PC-9 (cell line): ENCODE measurements at regions not wholly inside any gene's neighbourhood (a gene's known extent, or its start where the extent isn't known, plus 50 kb on each side); places are given as distances from the start of the nearest gene placed in this dataset.

Source experiments
- EZH2 ChIP-seq: fragments of 200-600 bp; sonication (generic); IDR thresholded peaks from 2 replicates; pipeline ENCODE4 v1.8.0; 2017; ENCODE audit warnings: antibody characterized with exemption, low read depth
- TF ChIP-seq, protein P1 (sequence below): fragments of 200-600 bp; sonication (generic); conservative IDR thresholded peaks from 2 replicates; pipeline ENCODE4 v1.6.1; 2017; ENCODE audit warnings: mixed run types, antibody characterized with exemption, mild to moderate bottlenecking, moderate library complexity

DNA sequence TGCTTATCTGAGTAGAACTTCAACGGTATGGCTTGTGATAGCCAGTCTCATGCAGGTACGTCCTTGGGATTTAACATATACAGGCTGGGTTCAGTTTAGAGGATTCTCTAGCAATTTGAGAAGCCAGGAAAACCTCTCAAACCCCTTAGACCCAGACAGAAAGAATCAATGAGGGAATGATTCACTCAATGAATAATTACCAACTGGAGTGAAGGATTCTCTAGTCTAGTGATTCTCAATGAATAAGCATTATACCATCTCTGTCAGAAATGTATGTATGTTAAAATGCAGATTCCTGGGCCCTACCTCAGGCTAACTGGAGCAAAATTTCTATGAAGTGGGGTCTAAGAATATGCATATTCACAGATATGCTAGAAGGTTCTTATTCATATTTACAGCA is 54.5 kb upstream of the APP start:
- no peak for TF ChIP-seq EZH2
- TF ChIP-seq, protein P1, sequence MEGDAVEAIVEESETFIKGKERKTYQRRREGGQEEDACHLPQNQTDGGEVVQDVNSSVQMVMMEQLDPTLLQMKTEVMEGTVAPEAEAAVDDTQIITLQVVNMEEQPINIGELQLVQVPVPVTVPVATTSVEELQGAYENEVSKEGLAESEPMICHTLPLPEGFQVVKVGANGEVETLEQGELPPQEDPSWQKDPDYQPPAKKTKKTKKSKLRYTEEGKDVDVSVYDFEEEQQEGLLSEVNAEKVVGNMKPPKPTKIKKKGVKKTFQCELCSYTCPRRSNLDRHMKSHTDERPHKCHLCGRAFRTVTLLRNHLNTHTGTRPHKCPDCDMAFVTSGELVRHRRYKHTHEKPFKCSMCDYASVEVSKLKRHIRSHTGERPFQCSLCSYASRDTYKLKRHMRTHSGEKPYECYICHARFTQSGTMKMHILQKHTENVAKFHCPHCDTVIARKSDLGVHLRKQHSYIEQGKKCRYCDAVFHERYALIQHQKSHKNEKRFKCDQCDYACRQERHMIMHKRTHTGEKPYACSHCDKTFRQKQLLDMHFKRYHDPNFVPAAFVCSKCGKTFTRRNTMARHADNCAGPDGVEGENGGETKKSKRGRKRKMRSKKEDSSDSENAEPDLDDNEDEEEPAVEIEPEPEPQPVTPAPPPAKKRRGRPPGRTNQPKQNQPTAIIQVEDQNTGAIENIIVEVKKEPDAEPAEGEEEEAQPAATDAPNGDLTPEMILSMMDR = no peak
